Calu3 (cell line): ENCODE measurements at regions not wholly inside any gene's neighbourhood (a gene's known extent, or its start where the extent isn't known, plus 50 kb on each side); places are given as distances from the start of the nearest gene placed in this dataset.

ENCODE experiments used
- BruUV-seq: library from RNA; stranded (reverse); fragments of 400-500 nt; replicated peaks from 2 replicates; lab custom pipeline; 2021; lab: Mats Ljungman, UMichigan
- CTCF ChIA-PET: fragments of 300-600 bp; sonication (Branson Sonifier 250); formaldehyde crosslinking; loops from one replicate; lab custom pipeline; 2022; ENCODE audit warnings: antibody characterized with exemption; lab: Charles Lee
- DNase-seq: peaks from one replicate; pipeline ENCODE4 v3.0.0; 2022
- H3K27ac Mint-ChIP-seq: one replicate; pipeline ENCODE4 v1.8.0; 2022; ENCODE audit warnings: mixed read lengths; ENCODE audit not compliant: unreplicated experiment
- H3K27me3 Mint-ChIP-seq: one replicate; pipeline ENCODE4 v1.8.0; 2022; ENCODE audit warnings: mixed read lengths; ENCODE audit not compliant: unreplicated experiment
- H3K36me3 Mint-ChIP-seq: one replicate; pipeline ENCODE4 v1.8.0; 2022; ENCODE audit warnings: mild to moderate bottlenecking, moderate library complexity, mixed read lengths; ENCODE audit not compliant: insufficient read depth, unreplicated experiment
- H3K4me1 Mint-ChIP-seq: one replicate; pipeline ENCODE4 v1.8.0; 2022; ENCODE audit warnings: mild to moderate bottlenecking, low read depth, mixed read lengths; ENCODE audit not compliant: unreplicated experiment
- H3K4me3 Mint-ChIP-seq: one replicate; pipeline ENCODE4 v1.8.0; 2022; ENCODE audit warnings: mild to moderate bottlenecking, low read depth, moderate library complexity, mixed read lengths; ENCODE audit not compliant: unreplicated experiment
- H3K9me3 Mint-ChIP-seq: one replicate; pipeline ENCODE4 v1.8.0; 2022; ENCODE audit warnings: low read depth, mixed read lengths; ENCODE audit not compliant: unreplicated experiment
- CTCF ChIP-seq: fragments of 200-600 bp; IDR thresholded peaks from one replicate; pipeline ENCODE4 v1.8.0; 2022; ENCODE audit warnings: antibody characterized with exemption; ENCODE audit not compliant: unreplicated experiment
- intact Hi-C: fragments of 100-400 bp; cut with micrococcal nuclease; formaldehyde crosslinking; loops from one replicate; pipeline ENCODE4 v1.10.0; 2022; ENCODE audit not compliant: unreplicated experiment

- CTCF ChIA-PET = no interaction called here
- intact Hi-C loops = no loop called here
- H3K4me1 Mint-ChIP-seq = no peaks in the 10 kb centered on the region
- H3K9me3 Mint-ChIP-seq = peaks cover 2% of the 10 kb centered on the region
- H3K27ac Mint-ChIP-seq = no peak overlapping the region
- no peak for TF ChIP-seq CTCF
- H3K4me3 Mint-ChIP-seq = no peak overlapping the region
- no TSS peak for BruUV-seq
- no peak for DNase-seq
- H3K27me3 Mint-ChIP-seq = no peaks in the 10 kb centered on the region
- H3K36me3 Mint-ChIP-seq = no peaks in the 10 kb centered on the region
These were observed 196.2 kb upstream of the TENT5D start for GRCh38 chrX:80223982-80224579.

GRCh38 chrX:80229626-80230025 is 190.6 kb upstream of the TENT5D start:
- no peak overlapping the region for H3K27ac Mint-ChIP-seq
- H3K9me3 Mint-ChIP-seq = peaks cover 10% of the 10 kb centered on the region
- H3K4me1 Mint-ChIP-seq = no peaks in the 10 kb centered on the region
- TF ChIP-seq CTCF = no peak
- no peak for DNase-seq
- no peaks in the 10 kb centered on the region for H3K27me3 Mint-ChIP-seq
- H3K36me3 Mint-ChIP-seq = no peaks in the 10 kb centered on the region
- no TSS peak for BruUV-seq
- intact Hi-C loops = no loop called here
- CTCF ChIA-PET = no interaction called here
- H3K4me3 Mint-ChIP-seq = no peak overlapping the region

- Mint-ChIP-seq H3K9me3 (peaks cover 5% of the 10 kb centered on the region), H3K4me3 (no peak overlapping the region), H3K4me1 (no peaks in the 10 kb centered on the region), H3K36me3 (no peaks in the 10 kb centered on the region), H3K27me3 (no peaks in the 10 kb centered on the region), H3K27ac (no peak overlapping the region)
- BruUV-seq = no TSS peak
- intact Hi-C loops = no loop called here
- CTCF ChIA-PET = no interaction called here
- DNase-seq = no peak
- no peak for TF ChIP-seq CTCF
These were observed 183.2 kb upstream of the TENT5D start for GRCh38 chrX:80237072-80237471.

GRCh38 chrX:80246271-80246670 is 174.0 kb upstream of the TENT5D start:
- no peaks in the 10 kb centered on the region for H3K27me3 Mint-ChIP-seq
- no peaks in the 10 kb centered on the region for H3K36me3 Mint-ChIP-seq
- no peak for TF ChIP-seq CTCF
- no peak overlapping the region for H3K27ac Mint-ChIP-seq
- intact Hi-C loops = no loop called here
- CTCF ChIA-PET = no interaction called here
- H3K9me3 Mint-ChIP-seq = no peaks in the 10 kb centered on the region
- no peaks in the 10 kb centered on the region for H3K4me1 Mint-ChIP-seq
- no peak overlapping the region for H3K4me3 Mint-ChIP-seq
- BruUV-seq = no TSS peak
- DNase-seq = no peak
